Epithelial cell of esophagus (primary cell): ENCODE measurements at regions not wholly inside any gene's neighbourhood (a gene's known extent, or its start where the extent isn't known, plus 50 kb on each side); places are given as distances from the start of the nearest gene placed in this dataset.

Experiments used
- DNase-seq: peaks from one replicate; pipeline ENCODE4 v3.0.0; 2010; ENCODE audit warnings: low read depth
- H3K4me3 ChIP-seq: 2 replicates; pipeline ENCODE4 v1.5.1; 2011; ENCODE audit warnings: mild to moderate bottlenecking, low read length, control low read depth
- CTCF ChIP-seq: IDR thresholded peaks from 2 replicates; pipeline ENCODE4 v1.5.1; 2011; ENCODE audit warnings: low read depth, mild to moderate bottlenecking, low read length, control low read depth, inconsistent platforms; ENCODE audit not compliant: insufficient read depth; ENCODE audit errors: missing control alignments

DNA sequence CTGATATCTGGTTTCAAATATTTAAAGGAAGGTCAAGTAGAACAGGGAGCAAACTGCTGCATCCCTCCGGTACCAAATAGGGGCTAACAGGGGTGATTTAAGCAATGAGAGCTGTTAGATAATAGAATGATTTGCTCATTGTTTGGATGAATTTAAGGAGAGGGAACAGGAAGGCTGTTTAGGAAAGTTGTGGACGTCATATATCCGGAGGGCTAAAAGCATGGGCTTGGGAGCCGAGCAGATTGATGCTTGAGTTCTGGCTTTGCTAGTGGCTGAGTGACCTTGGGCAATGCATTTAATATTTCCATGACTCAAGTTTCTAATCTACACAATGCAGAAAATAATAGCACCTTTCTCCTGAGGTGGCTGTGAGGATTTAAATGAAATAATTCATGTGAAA, 85.4 kb upstream of the RPS23 start:
- no peak for DNase-seq
- H3K4me3 ChIP-seq = no peak overlapping the region
- no peak for TF ChIP-seq CTCF

GRCh38 chr5:82362636-82363035, 84.5 kb upstream of the RPS23 start:
- no peak overlapping the region for H3K4me3 ChIP-seq
- TF ChIP-seq CTCF = no peak
- no peak for DNase-seq

GRCh38 chr5:82360022-82360421, 81.9 kb upstream of the RPS23 start:
- no peak for TF ChIP-seq CTCF
- DNase-seq = no peak
- H3K4me3 ChIP-seq = no peak overlapping the region

GRCh38 chr5:82359272-82359671, 81.1 kb upstream of the RPS23 start:
- DNase-seq = no peak
- TF ChIP-seq CTCF = no peak
- no peak overlapping the region for H3K4me3 ChIP-seq

- no peak overlapping the region for H3K4me3 ChIP-seq
- peak; percentile 47 for DNase-seq
- TF ChIP-seq CTCF = no peak
These were observed 80.3 kb upstream of the RPS23 start for GRCh38 chr5:82358457-82358856.

DNA sequence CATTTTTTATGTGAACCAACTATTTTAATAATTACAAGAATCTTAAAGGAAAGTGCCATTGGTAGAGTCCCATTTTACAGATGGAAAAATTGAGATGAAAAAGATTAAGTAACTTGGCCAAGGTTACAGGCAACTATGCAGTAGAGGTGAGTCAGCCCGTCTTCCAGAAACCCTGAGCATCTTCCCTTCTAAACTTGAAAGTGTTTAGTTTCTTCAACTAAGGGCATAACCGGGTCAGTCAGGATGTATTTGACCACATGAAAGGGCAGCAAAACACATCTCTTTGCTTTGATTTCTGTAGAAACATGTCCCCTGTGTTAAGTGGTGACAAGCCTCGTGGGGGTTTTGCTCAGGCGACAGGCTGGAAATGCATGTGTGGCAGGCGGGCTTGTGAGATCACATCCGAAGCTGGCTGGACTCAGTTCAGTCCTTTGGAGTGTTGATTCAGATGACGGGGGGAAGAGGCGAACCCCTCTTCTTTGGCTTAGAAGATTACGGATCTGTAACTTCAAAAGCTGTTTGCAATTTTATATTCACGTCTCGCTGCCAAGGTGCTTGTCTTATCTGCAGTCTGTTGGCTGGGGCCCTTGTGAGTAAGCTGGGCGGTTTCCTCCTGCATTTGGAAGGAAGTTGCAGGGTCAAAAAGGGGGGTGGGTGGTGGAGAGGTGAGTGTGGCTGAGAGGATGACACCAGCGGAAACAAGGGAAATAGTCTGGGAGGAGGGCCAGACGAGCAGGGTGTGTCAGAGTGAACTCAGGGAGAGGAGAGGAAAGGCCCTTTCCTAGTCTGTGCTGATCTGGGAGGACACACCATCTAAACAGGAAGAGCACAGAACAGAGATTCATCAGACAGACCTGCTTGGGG, 78.9 kb upstream of the RPS23 start:
- no peak for TF ChIP-seq CTCF
- no peak overlapping the region for H3K4me3 ChIP-seq
- peak; percentile 99 for DNase-seq

DNA sequence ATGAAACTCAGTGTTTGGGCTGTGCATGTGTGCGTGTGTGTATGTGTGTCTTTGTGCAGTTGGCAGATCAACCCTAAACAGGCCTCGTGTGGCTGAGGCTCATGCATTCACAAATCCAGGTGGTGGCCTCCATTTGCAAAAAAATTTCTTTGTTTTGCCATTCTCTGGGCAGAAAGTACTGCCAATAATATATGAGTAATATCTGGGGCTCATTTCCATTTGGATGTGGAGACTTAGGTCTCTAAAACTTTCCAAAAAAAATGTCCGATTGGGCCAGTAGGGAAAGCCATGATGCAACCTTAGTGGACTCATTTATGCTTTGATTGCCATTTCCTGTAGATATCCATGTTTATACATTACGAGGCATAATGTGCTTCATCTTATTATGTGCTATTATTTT, 77.9 kb upstream of the RPS23 start:
- no peak for TF ChIP-seq CTCF
- no peak for DNase-seq
- H3K4me3 ChIP-seq = no peak overlapping the region
